ENCODE measurements at regions not wholly inside any gene's neighbourhood (a gene's known extent, or its start where the extent isn't known, plus 50 kb on each side); places are given as distances from the start of the nearest gene placed in this dataset.

- H3K56ac ChIP-seq (ENCODE audit: extremely low read depth, insufficient read depth, low read length): no peak overlapping the region
- DNase-seq (no peak), ATAC-seq (ENCODE audit: low read depth) (no peak)
- no TSS peak for BruUV-seq (replicated peaks)
- H3K27me3 ChIP-seq (ENCODE audit: control insufficient read depth, insufficient read depth, low read length): peaks cover 2% of the 10 kb centered on the region; the same call in 1 of the 2 replicates
- H2BK120ac ChIP-seq (ENCODE audit: low read depth, low read length): no peak overlapping the region
- 67% methylated on average over 1 of the region's 6 CpGs; no CpG with 5 or more reads in 1 of the 2 experiments for WGBS, 2 experiments (ENCODE audit: extremely low coverage in 2 of 2, insufficient read length in 1 of 2)
- H3K4me2 ChIP-seq (ENCODE audit: low read depth, low read length): no peak overlapping the region
- H4K8ac ChIP-seq (ENCODE audit: low read depth in 2 of 2, low read length in 2 of 2): no peak overlapping the region
- H3K4ac ChIP-seq (ENCODE audit: low read depth, low read length): peak overlapping the region; percentile 1; the same call in 1 of the 2 replicates
- H3K27ac ChIP-seq (ENCODE audit: insufficient read depth, low read length): no peak overlapping the region
- no peak overlapping the region for H3K4me3 ChIP-seq (ENCODE audit: insufficient read depth, low read depth, low read length)
- H2BK5ac ChIP-seq (ENCODE audit: low read depth, low read length, poor library complexity, severe bottlenecking): no peak overlapping the region
- H3K14ac ChIP-seq (replicated peaks; ENCODE audit: low read depth, low read length): no peak overlapping the region; the same call in 1 of the 2 replicates
- dilution Hi-C loops (cut with HindIII; ENCODE audit: low sequenced_read_pairs, unreplicated experiment) (no loop called here), intact Hi-C loops (cut with micrococcal nuclease) (no loop called here), in situ Hi-C loops (cut with MboI; ENCODE audit: low sequenced_read_pairs) (no loop called here)
- 0 out of 2 replicates have a peak overlapping the region, but pooled peaks have one; percentile 6 for H2BK20ac ChIP-seq (ENCODE audit: low read depth, low read length)
- POLR2A ChIA-PET (ENCODE audit: unreplicated experiment): no interaction called here
- H3K18ac ChIP-seq (ENCODE audit: low read depth, low read length): no peak overlapping the region
- H2AK9ac ChIP-seq (replicated peaks; ENCODE audit: low read depth, low read length, poor library complexity): no peak overlapping the region
- H3K4me1 ChIP-seq (ENCODE audit: control insufficient read depth, insufficient read depth, low read length): peaks cover 4% of the 10 kb centered on the region
- no peak overlapping the region for H3K9ac ChIP-seq (ENCODE audit: low read depth, low read length)
- H4K5ac ChIP-seq (ENCODE audit: low read depth, low read length): peak overlapping the region; percentile 26; the same call in 1 of the 2 replicates
- no peaks in the 10 kb centered on the region for H4K20me1 ChIP-seq (ENCODE audit: insufficient read depth, low read length)
- no peak overlapping the region; the same call in 2 of the 3 replicates for H2BK15ac ChIP-seq (ENCODE audit: low read depth, low read length)
- no peaks in the 10 kb centered on the region; the same call in 1 of the 2 replicates for H3K9me1 ChIP-seq (ENCODE audit: insufficient read depth, low read length)
- H3K79me1 ChIP-seq (ENCODE audit: low read depth in 1 of 2, low read length in 2 of 2): no peaks in the 10 kb centered on the region
- H3K36me3 ChIP-seq (ENCODE audit: control insufficient read depth, insufficient read depth, low read length): no peaks in the 10 kb centered on the region
- no peak overlapping the region for H4K91ac ChIP-seq (ENCODE audit: insufficient read depth, low read depth, low read length)
- H2AK5ac ChIP-seq (ENCODE audit: low read depth, low read length): no peak overlapping the region
- H3K23ac ChIP-seq (ENCODE audit: low read depth, low read length): no peak overlapping the region
- H2AFZ ChIP-seq (replicated peaks; ENCODE audit: low read length, poor library complexity): no peak overlapping the region
- CTCF ChIA-PET: no interaction called here
- H3K9me3 ChIP-seq (ENCODE audit: control insufficient read depth, insufficient read depth, low read length): no peaks in the 10 kb centered on the region
- TF ChIP-seq ELK1 (IDR thresholded peaks at IDR 0.05; ENCODE audit: borderline replicate concordance, low read depth, low read length) (no peak), RFX5 (IDR thresholded peaks at IDR 0.05; ENCODE audit: low read depth, low read length) (no peak), POLR2A (IDR thresholded peaks at IDR 0.05; ENCODE audit: low read depth, low read length) (no peak), MAZ (IDR thresholded peaks at IDR 0.05; ENCODE audit: borderline replicate concordance, low read depth, low read length) (no peak), FOS (IDR thresholded peaks at IDR 0.05; ENCODE audit: low read depth, low read length) (no peak), BHLHE40 (IDR thresholded peaks at IDR 0.05; ENCODE audit: low read depth, low read length) (no peak), RCOR1 (IDR thresholded peaks at IDR 0.05; ENCODE audit: insufficient replicate concordance, low read length) (no peak), USF2 (IDR thresholded peaks at IDR 0.05; ENCODE audit: low read depth, low read length) (no peak), MAFK (IDR thresholded peaks at IDR 0.05; ENCODE audit: low read depth, low read length) (no peak), SMC3 (IDR thresholded peaks at IDR 0.05; ENCODE audit: low read depth, low read length) (no peak), CEBPB (IDR thresholded peaks at IDR 0.05; ENCODE audit: low read depth, low read length) (no peak), CHD1 (IDR thresholded peaks at IDR 0.05; ENCODE audit: low read depth, low read length) (no peak), RAD21 (IDR thresholded peaks at IDR 0.05; ENCODE audit: low read length) (no peak), MXI1 (IDR thresholded peaks at IDR 0.05; ENCODE audit: borderline replicate concordance, low read depth, low read length) (no peak)
These were observed 329.4 kb upstream of the CDH5 start for GRCh38 chr16:66036793-66037715.
